ENCODE measurements at regions not wholly inside any gene's neighbourhood (a gene's known extent, or its start where the extent isn't known, plus 50 kb on each side); places are given as distances from the start of the nearest gene placed in this dataset.

GRCh38 chr2:136377423-136378382, 259.8 kb upstream of the CXCR4 start (continued):
- TF ChIP-seq TCF12 (IDR thresholded peaks at IDR 0.05; ENCODE audit: low read depth, low read length) (no peak), SIN3A (IDR thresholded peaks at IDR 0.05; ENCODE audit: low read depth, low read length) (no peak), ZNF217 (IDR thresholded peaks at IDR 0.05) (no peak), ESRRA (IDR thresholded peaks at IDR 0.05; ENCODE audit: low read length) (no peak), SKIL (IDR thresholded peaks at IDR 0.05; ENCODE audit: low read depth, poor library complexity, severe bottlenecking) (peak; percentile 34)

GRCh38 chr2:136376798-136377211, 258.9 kb upstream of the CXCR4 start:
- Histone ChIP-seq H3K36me3 (ENCODE audit: control insufficient read depth in 2 of 2, insufficient read depth in 2 of 2, low read length in 1 of 2) (no peaks in the 10 kb centered on the region), H3K4me2 (ENCODE audit: control insufficient read depth, insufficient read depth) (no peak overlapping the region), H4K20me1 (ENCODE audit: control insufficient read depth, insufficient read depth) (no peaks in the 10 kb centered on the region), H2AFZ (ENCODE audit: control insufficient read depth, low read depth, low read length) (no peak overlapping the region), H3K9ac (ENCODE audit: control insufficient read depth, insufficient read depth, low read length) (no peak overlapping the region), H3K79me2 (ENCODE audit: control insufficient read depth, insufficient read depth, low read length) (no peaks in the 10 kb centered on the region), H3K4me1 (ENCODE audit: control insufficient read depth, insufficient read depth, low read length) (peaks cover 36% of the 10 kb centered on the region), H3K9me3 (replicated peaks; ENCODE audit: control insufficient read depth, insufficient read depth, low read length) (peaks cover 3% of the 10 kb centered on the region; the same call in 2 of the 3 replicates), H3K27ac (ENCODE audit: control insufficient read depth, insufficient read depth) (no peak overlapping the region), H3K4me3 (no peak overlapping the region), H3K27me3 (replicated peaks in 1 of 2; ENCODE audit: control insufficient read depth in 2 of 2, insufficient read depth in 2 of 2, low read length in 1 of 2) (no peaks in the 10 kb centered on the region)
- POLR2A ChIA-PET, result interaction anchor here (0.8 to 2.6 kb wide), 15 partner anchors 9 to 319 kb away, joined by 3 to 17 read pairs (median 4); no protein-coding TSS in a partner anchor
- in situ Hi-C loops (cut with MboI) (loop anchor here (5.0 to 25.0 kb wide), 2 partner anchors 320 to 1390 kb away; no protein-coding TSS in a partner anchor), intact Hi-C loops (cut with micrococcal nuclease; ENCODE audit: unreplicated experiment) (loop anchor here (5.0 kb wide), 1 partner anchor 65 kb away; no protein-coding TSS in a partner anchor)
- no peak for FAIRE-seq
- WGBS (ENCODE audit: insufficient coverage, insufficient replicate concordance, low lambda C conversion rate, missing lambda C conversion rate), result 56% methylated on average over 6 of the region's 6 CpGs
- BruUV-seq (replicated peaks), result no TSS peak
- CTCF ChIA-PET, result interaction anchor here (0.6 to 13.1 kb wide), 22 partner anchors 8 to 460 kb away, joined by 3 to 378 read pairs (median 5); no protein-coding TSS in a partner anchor
- no peak for DNase-seq (ENCODE audit: low read depth, low spot score)
- RAD21 ChIA-PET (ENCODE audit: unreplicated experiment), result interaction anchor here (0.6 to 11.9 kb wide), 33 partner anchors 7 to 460 kb away, joined by 3 to 254 read pairs (median 8); no protein-coding TSS in a partner anchor
- no peak for ATAC-seq
- SMC1A ChIA-PET (ENCODE audit: uncharacterized antibody, unreplicated experiment), result interaction anchor here (0.6 to 13.2 kb wide), 49 partner anchors 8 to 506 kb away, joined by 3 to 348 read pairs (median 6); partner anchors contain the start of gene CXCR4
- TF ChIP-seq SKIL (IDR thresholded peaks at IDR 0.05; ENCODE audit: low read depth, poor library complexity, severe bottlenecking) (no peak), CREM (IDR thresholded peaks at IDR 0.05; ENCODE audit: low read depth) (0 out of 2 replicates have a peak, but pooled peaks have one; percentile 20), RFX5 (IDR thresholded peaks at IDR 0.05; ENCODE audit: low read depth, low read length) (no peak), MAX (IDR thresholded peaks at IDR 0.05; ENCODE audit: low read depth, low read length) (no peak), MTA2 (IDR thresholded peaks at IDR 0.05; ENCODE audit: low read depth) (no peak), PBX3 (IDR thresholded peaks at IDR 0.05; ENCODE audit: insufficient replicate concordance, low read depth, low read length) (no peak), NRF1 (conservative IDR thresholded peaks at IDR 0.05; ENCODE audit: low read depth, low read length) (no peak), EGR1 (IDR thresholded peaks at IDR 0.05; ENCODE audit: borderline replicate concordance in 1 of 2, low read depth in 2 of 2, low read length in 2 of 2) (peak in 1 of 2 experiments; percentile 44; a peak in 1 of 3 replicates), TCF7 (IDR thresholded peaks at IDR 0.05; ENCODE audit: borderline replicate concordance) (no peak)

Measured in GM12878 (cell line).